ENCODE measurements at regions not wholly inside any gene's neighbourhood (a gene's known extent, or its start where the extent isn't known, plus 50 kb on each side); places are given as distances from the start of the nearest gene placed in this dataset.
"Not testable (repeated sequence)": the region's sequence is repeated elsewhere in the genome, so short reads cannot be mapped to it uniquely, and the experiment has no call there.

- Histone ChIP-seq H3K27me3 (ENCODE audit: insufficient read depth, low read length) (no peaks in the 10 kb centered on the region), H3K9ac (ENCODE audit: low read depth, low read length) (no peak overlapping the region), H3K9me3 (ENCODE audit: insufficient read depth, low read depth, low read length) (peaks cover 14% of the 10 kb centered on the region), H3K4me3 (ENCODE audit: low read length) (no peak overlapping the region), H3K27ac (ENCODE audit: low read depth, low read length) (no peak overlapping the region), H3K36me3 (ENCODE audit: insufficient read depth, low read length) (peaks cover 15% of the 10 kb centered on the region; the same call in 1 of the 2 replicates), H3K4me1 (ENCODE audit: insufficient read depth, low read length) (no peaks in the 10 kb centered on the region)
- 85% methylated on average over 3 of the region's 4 CpGs for WGBS
Measured at GRCh38 chr19:28618504-28618903, 594.4 kb downstream of the UQCRFS1 start.

- peaks cover 15% of the 10 kb centered on the region; the same call in 1 of the 2 replicates for H3K36me3 ChIP-seq (ENCODE audit: insufficient read depth, low read length)
- H3K9ac ChIP-seq (ENCODE audit: low read depth, low read length): no peak overlapping the region
- peaks cover 14% of the 10 kb centered on the region for H3K9me3 ChIP-seq (ENCODE audit: insufficient read depth, low read depth, low read length)
- no peaks in the 10 kb centered on the region for H3K27me3 ChIP-seq (ENCODE audit: insufficient read depth, low read length)
- WGBS: 93% methylated on average over 1 of the region's 1 CpG
- H3K27ac ChIP-seq (ENCODE audit: low read depth, low read length): no peak overlapping the region
- H3K4me3 ChIP-seq (ENCODE audit: low read length): no peak overlapping the region
- H3K4me1 ChIP-seq (ENCODE audit: insufficient read depth, low read length): no peaks in the 10 kb centered on the region
Measured at GRCh38 chr19:28615966-28616365, 597.0 kb downstream of the UQCRFS1 start.

DNA sequence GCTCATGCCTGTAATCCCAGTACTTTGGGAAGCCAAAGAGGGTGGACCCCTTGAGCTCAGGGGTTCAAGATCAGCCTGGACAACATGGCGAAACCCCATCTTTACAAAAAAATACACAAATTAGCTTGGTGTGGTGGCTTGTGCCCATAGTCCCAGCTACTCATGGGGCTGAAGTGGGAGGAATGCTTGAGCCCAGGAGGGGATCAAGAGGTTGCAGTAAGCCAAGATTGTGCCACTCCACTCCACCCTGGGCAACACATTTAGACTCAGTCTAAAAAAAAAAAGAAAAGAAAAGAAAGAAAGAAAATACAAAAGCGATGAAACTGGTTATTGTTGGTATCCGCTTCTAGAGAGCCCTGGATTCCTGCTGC lies 597.4 kb downstream of the UQCRFS1 start:
- H3K4me1 ChIP-seq (ENCODE audit: insufficient read depth, low read length): no peaks in the 10 kb centered on the region
- no peak overlapping the region for H3K4me3 ChIP-seq (ENCODE audit: low read length)
- no peak overlapping the region for H3K9ac ChIP-seq (ENCODE audit: low read depth, low read length)
- H3K27ac ChIP-seq (ENCODE audit: low read depth, low read length): no peak overlapping the region
- H3K27me3 ChIP-seq (ENCODE audit: insufficient read depth, low read length): no peaks in the 10 kb centered on the region
- peaks cover 14% of the 10 kb centered on the region; the same call in 1 of the 2 replicates for H3K36me3 ChIP-seq (ENCODE audit: insufficient read depth, low read length)
- H3K9me3 ChIP-seq (ENCODE audit: insufficient read depth, low read depth, low read length): peaks cover 14% of the 10 kb centered on the region
- 98% methylated on average over 3 of the region's 3 CpGs for WGBS

GRCh38 chr19:28614634-28615545 lies 598.1 kb downstream of the UQCRFS1 start:
- Histone ChIP-seq H3K4me3 (ENCODE audit: low read length) (no peak overlapping the region), H3K27ac (ENCODE audit: low read depth, low read length) (no peak overlapping the region), H3K9me3 (ENCODE audit: insufficient read depth, low read depth, low read length) (peaks cover 14% of the 10 kb centered on the region), H3K4me1 (ENCODE audit: insufficient read depth, low read length) (no peaks in the 10 kb centered on the region), H3K9ac (ENCODE audit: low read depth, low read length) (no peak overlapping the region), H3K36me3 (ENCODE audit: insufficient read depth, low read length) (peaks cover 12% of the 10 kb centered on the region; the same call in 1 of the 2 replicates), H3K27me3 (ENCODE audit: insufficient read depth, low read length) (no peaks in the 10 kb centered on the region)
- WGBS: 94% methylated on average over 11 of the region's 12 CpGs

DNA sequence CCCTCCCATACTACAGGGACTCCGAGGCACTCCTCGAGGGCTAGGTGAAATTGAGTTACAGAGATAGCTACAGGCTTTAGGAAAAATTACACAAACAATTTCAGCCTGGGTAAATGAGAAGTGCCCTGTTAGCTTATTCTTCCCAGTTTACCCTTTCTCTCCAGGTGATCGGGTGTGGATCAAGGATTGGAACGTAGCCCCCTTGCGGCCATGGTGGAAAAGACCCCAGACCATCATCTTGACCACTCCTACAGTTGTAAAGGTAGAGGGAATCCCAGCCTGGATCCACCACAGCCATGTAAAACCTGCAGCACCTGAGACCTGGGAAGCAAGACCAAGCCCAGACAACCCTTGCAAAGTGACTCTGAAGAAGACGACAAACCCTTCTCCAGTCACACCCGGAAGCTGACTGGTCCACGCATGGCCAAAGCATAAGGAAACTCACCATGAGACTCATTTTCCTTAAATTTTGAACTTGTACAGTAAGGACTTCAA lies 600.6 kb downstream of the UQCRFS1 start:
- H3K36me3 ChIP-seq (ENCODE audit: insufficient read depth, low read length): peaks cover 12% of the 10 kb centered on the region; the same call in 1 of the 2 replicates
- H3K9me3 ChIP-seq (ENCODE audit: insufficient read depth, low read depth, low read length): peaks cover 15% of the 10 kb centered on the region
- H3K4me3 ChIP-seq (ENCODE audit: low read length): no peak overlapping the region
- H3K9ac ChIP-seq (ENCODE audit: low read depth, low read length): no peak overlapping the region
- H3K27ac ChIP-seq (ENCODE audit: low read depth, low read length): no peak overlapping the region
- H3K4me1 ChIP-seq (ENCODE audit: insufficient read depth, low read length): no peaks in the 10 kb centered on the region
- WGBS: 95% methylated on average over 8 of the region's 8 CpGs
- H3K27me3 ChIP-seq (ENCODE audit: insufficient read depth, low read length): no peaks in the 10 kb centered on the region

GRCh38 chr19:28611227-28611914 lies 601.6 kb downstream of the UQCRFS1 start:
- not testable (repeated sequence) for H3K9ac ChIP-seq (ENCODE audit: low read depth, low read length); H3K4me1 ChIP-seq (ENCODE audit: insufficient read depth, low read length); H3K4me3 ChIP-seq (ENCODE audit: low read length); H3K27me3 ChIP-seq (ENCODE audit: insufficient read depth, low read length); H3K27ac ChIP-seq (ENCODE audit: low read depth, low read length)
- Histone ChIP-seq H3K9me3 (ENCODE audit: insufficient read depth, low read depth, low read length) (peaks cover 25% of the 10 kb centered on the region), H3K36me3 (ENCODE audit: insufficient read depth, low read length) (peaks cover 12% of the 10 kb centered on the region; the same call in 1 of the 2 replicates)
- 95% methylated on average over 7 of the region's 8 CpGs for WGBS

- Histone ChIP-seq H3K4me3 (ENCODE audit: low read length) (no peak overlapping the region), H3K36me3 (ENCODE audit: insufficient read depth, low read length) (peaks cover 13% of the 10 kb centered on the region; the same call in 1 of the 2 replicates), H3K9me3 (ENCODE audit: insufficient read depth, low read depth, low read length) (peaks cover 31% of the 10 kb centered on the region), H3K27me3 (ENCODE audit: insufficient read depth, low read length) (no peaks in the 10 kb centered on the region), H3K27ac (ENCODE audit: low read depth, low read length) (no peak overlapping the region), H3K4me1 (ENCODE audit: insufficient read depth, low read length) (no peaks in the 10 kb centered on the region), H3K9ac (ENCODE audit: low read depth, low read length) (no peak overlapping the region)
- WGBS: 93% methylated on average over 6 of the region's 6 CpGs
Measured at GRCh38 chr19:28610731-28611130, 602.2 kb downstream of the UQCRFS1 start.

- 95% methylated on average over 5 of the region's 5 CpGs for WGBS
- Histone ChIP-seq H3K4me1 (ENCODE audit: insufficient read depth, low read length) (no peaks in the 10 kb centered on the region), H3K4me3 (ENCODE audit: low read length) (no peak overlapping the region), H3K36me3 (ENCODE audit: insufficient read depth, low read length) (peaks cover 12% of the 10 kb centered on the region; the same call in 1 of the 2 replicates), H3K27ac (ENCODE audit: low read depth, low read length) (no peak overlapping the region), H3K27me3 (ENCODE audit: insufficient read depth, low read length) (no peaks in the 10 kb centered on the region), H3K9me3 (ENCODE audit: insufficient read depth, low read depth, low read length) (peaks cover 25% of the 10 kb centered on the region), H3K9ac (ENCODE audit: low read depth, low read length) (no peak overlapping the region)
Measured at GRCh38 chr19:28609944-28610343, 603.0 kb downstream of the UQCRFS1 start.

GRCh38 chr19:28609091-28609755 lies 603.7 kb downstream of the UQCRFS1 start:
- H3K9ac ChIP-seq (ENCODE audit: low read depth, low read length): no peak overlapping the region

GRCh38 chr19:28608292-28608691 lies 604.7 kb downstream of the UQCRFS1 start:
- no peak overlapping the region for H3K27ac ChIP-seq (ENCODE audit: low read depth, low read length)
- 95% methylated on average over 4 of the region's 4 CpGs for WGBS
- peaks cover 10% of the 10 kb centered on the region; the same call in 1 of the 2 replicates for H3K36me3 ChIP-seq (ENCODE audit: insufficient read depth, low read length)
- H3K27me3 ChIP-seq (ENCODE audit: insufficient read depth, low read length): no peaks in the 10 kb centered on the region
- H3K9ac ChIP-seq (ENCODE audit: low read depth, low read length): no peak overlapping the region
- no peaks in the 10 kb centered on the region for H3K4me1 ChIP-seq (ENCODE audit: insufficient read depth, low read length)
- peaks cover 19% of the 10 kb centered on the region for H3K9me3 ChIP-seq (ENCODE audit: insufficient read depth, low read depth, low read length)
- no peak overlapping the region for H3K4me3 ChIP-seq (ENCODE audit: low read length)

More at GRCh38 chr19:28609091-28609755, 603.7 kb downstream of the UQCRFS1 start:
- Histone ChIP-seq H3K4me1 (ENCODE audit: insufficient read depth, low read length) (no peaks in the 10 kb centered on the region), H3K27ac (ENCODE audit: low read depth, low read length) (no peak overlapping the region), H3K9me3 (ENCODE audit: insufficient read depth, low read depth, low read length) (peaks cover 19% of the 10 kb centered on the region), H3K27me3 (ENCODE audit: insufficient read depth, low read length) (no peaks in the 10 kb centered on the region), H3K36me3 (ENCODE audit: insufficient read depth, low read length) (peaks cover 10% of the 10 kb centered on the region; the same call in 1 of the 2 replicates), H3K4me3 (ENCODE audit: low read length) (no peak overlapping the region)
- 92% methylated on average over 8 of the region's 8 CpGs for WGBS
